HEK293 (cell line): ENCODE measurements at regions not wholly inside any gene's neighbourhood (a gene's known extent, or its start where the extent isn't known, plus 50 kb on each side); places are given as distances from the start of the nearest gene placed in this dataset.

Source experiments
- CTCF ChIA-PET: fragments of 350-600 bp; formaldehyde crosslinking; extraction: SDS; loops from one replicate; lab custom pipeline; 2021; ENCODE audit warnings: antibody characterized with exemption; lab: Yijun Ruan, JAX
- POLR2A ChIA-PET: fragments of 300-600 bp; formaldehyde crosslinking; extraction: SDS; loops from one replicate; lab custom pipeline; 2020; ENCODE audit warnings: antibody characterized with exemption, inconsistent platforms; lab: Yijun Ruan, JAX
- H3K27ac ChIP-seq: fragments of 200-500 bp; sonication (Bioruptor generic); 2 replicates; pipeline ENCODE4 v1.5.1; 2014; ENCODE audit warnings: low read depth, low read length, control low read depth, inconsistent platforms; ENCODE audit errors: extremely low read depth
- H3K36me3 ChIP-seq, 2 experiments: fragments of 200-500 bp in 1 of 2; sonication (Bioruptor generic) in 1 of 2; 1 replicate in 1 of 2; 2 replicates in 1 of 2; pipeline ENCODE4 v1.5.1; 2014 to 2017; ENCODE audit warnings: inconsistent platforms in 2 of 2, low read length in 2 of 2; ENCODE audit not compliant: control insufficient read depth in 2 of 2, insufficient read depth in 1 of 2
- H3K4me1 ChIP-seq: fragments of 200-500 bp; sonication (Bioruptor generic); 2 replicates; pipeline ENCODE4 v1.5.1; 2014; ENCODE audit warnings: mild to moderate bottlenecking, low read length, inconsistent platforms; ENCODE audit not compliant: control insufficient read depth, insufficient read depth
- H3K4me3 ChIP-seq: 2 replicates; pipeline ENCODE4 v1.5.1; 2011; ENCODE audit warnings: low read depth, mild to moderate bottlenecking, control low read depth, low read length, moderate library complexity
- H3K9me3 ChIP-seq: fragments of 200-500 bp; sonication (Bioruptor generic); 2 replicates; pipeline ENCODE4 v1.5.1; 2014; ENCODE audit warnings: low read depth, low read length, inconsistent platforms; ENCODE audit not compliant: control insufficient read depth, insufficient read depth
- GLI2 ChIP-seq: fragments of 450-650 bp; formaldehyde crosslinking; IDR thresholded peaks from 2 replicates; pipeline ENCODE4; 2017; ENCODE audit warnings: missing biosample characterization, missing genetic modification characterization, low read depth, borderline replicate concordance
- KLF1 ChIP-seq: fragments of 450-650 bp; formaldehyde crosslinking; IDR thresholded peaks from 2 replicates; pipeline ENCODE4 v1.5.1; 2016; ENCODE audit warnings: missing biosample characterization, missing genetic modification characterization
- MYNN ChIP-seq: fragments of 450-650 bp; formaldehyde crosslinking; IDR thresholded peaks from 2 replicates; pipeline ENCODE4 v1.5.1; 2016; ENCODE audit warnings: missing biosample characterization, missing genetic modification characterization, borderline replicate concordance
- SCRT1 ChIP-seq: fragments of 450-650 bp; formaldehyde crosslinking; IDR thresholded peaks from 2 replicates; pipeline ENCODE4 v1.5.1; 2016; ENCODE audit warnings: missing biosample characterization, missing genetic modification characterization, borderline replicate concordance
- SP3 ChIP-seq: fragments of 450-650 bp; formaldehyde crosslinking; IDR thresholded peaks from 2 replicates; pipeline ENCODE4 v1.5.1; 2016; ENCODE audit warnings: missing biosample characterization, missing genetic modification characterization
- ZBTB20 ChIP-seq: fragments of 450-650 bp; formaldehyde crosslinking; IDR thresholded peaks from 2 replicates; pipeline ENCODE4 v1.5.1; 2016; ENCODE audit warnings: missing biosample characterization, missing genetic modification characterization
- ZBTB21 ChIP-seq: fragments of 450-650 bp; formaldehyde crosslinking; IDR thresholded peaks from 2 replicates; pipeline ENCODE4 v1.5.1; 2017; ENCODE audit warnings: missing biosample characterization, missing genetic modification characterization
- ZNF114 ChIP-seq: fragments of 450-650 bp; formaldehyde crosslinking; IDR thresholded peaks from 2 replicates; pipeline ENCODE4 v1.5.0; 2017; ENCODE audit warnings: missing biosample characterization, missing genetic modification characterization
- ZNF184 ChIP-seq: fragments of 450-650 bp; IDR thresholded peaks from 2 replicates; pipeline ENCODE4 v1.5.1; 2018; ENCODE audit warnings: missing biosample characterization, mild to moderate bottlenecking, missing genetic modification characterization
- ZNF223 ChIP-seq: fragments of 450-650 bp; formaldehyde crosslinking; IDR thresholded peaks from 2 replicates; pipeline ENCODE4 v1.5.1; 2016; ENCODE audit warnings: missing biosample characterization, missing genetic modification characterization
- ZNF248 ChIP-seq: fragments of 450-650 bp; formaldehyde crosslinking; IDR thresholded peaks from 2 replicates; pipeline ENCODE4 v1.5.1; 2017; ENCODE audit warnings: missing biosample characterization, missing genetic modification characterization
- ZNF302 ChIP-seq: fragments of 450-650 bp; formaldehyde crosslinking; IDR thresholded peaks from 2 replicates; pipeline ENCODE4 v1.5.1; 2016; ENCODE audit warnings: missing biosample characterization, missing genetic modification characterization, low read depth
- ZNF391 ChIP-seq: fragments of 450-650 bp; formaldehyde crosslinking; IDR thresholded peaks from 2 replicates; pipeline ENCODE4 v1.5.1; 2016; ENCODE audit warnings: low read depth, missing biosample characterization, missing genetic modification characterization, borderline replicate concordance
- ZNF416 ChIP-seq: fragments of 450-650 bp; formaldehyde crosslinking; IDR thresholded peaks from 2 replicates; pipeline ENCODE4 v1.5.1; 2016; ENCODE audit warnings: missing biosample characterization, missing genetic modification characterization
- ZNF423 ChIP-seq: fragments of 450-650 bp; formaldehyde crosslinking; IDR thresholded peaks from 2 replicates; pipeline ENCODE4 v1.5.1; 2016; ENCODE audit warnings: missing biosample characterization, missing genetic modification characterization
- ZNF501 ChIP-seq: fragments of 450-650 bp; formaldehyde crosslinking; IDR thresholded peaks from 2 replicates; pipeline ENCODE4 v1.5.1; 2016; ENCODE audit warnings: missing biosample characterization, missing genetic modification characterization
- ZNF514 ChIP-seq: fragments of 450-650 bp; formaldehyde crosslinking; IDR thresholded peaks from 2 replicates; pipeline ENCODE4 v1.5.1; 2016; ENCODE audit warnings: missing biosample characterization, missing genetic modification characterization
- ZNF560 ChIP-seq: fragments of 450-650 bp; formaldehyde crosslinking; IDR thresholded peaks from 2 replicates; pipeline ENCODE4 v1.5.1; 2017; ENCODE audit warnings: missing biosample characterization, missing genetic modification characterization, borderline replicate concordance
- ZNF600 ChIP-seq: fragments of 450-650 bp; formaldehyde crosslinking; IDR thresholded peaks from 2 replicates; pipeline ENCODE4 v1.5.1; 2016; ENCODE audit warnings: missing biosample characterization, missing genetic modification characterization
- ZNF610 ChIP-seq: fragments of 450-650 bp; formaldehyde crosslinking; IDR thresholded peaks from 2 replicates; pipeline ENCODE4 v1.5.1; 2016; ENCODE audit warnings: missing biosample characterization, missing genetic modification characterization, borderline replicate concordance
- ZNF624 ChIP-seq: fragments of 450-650 bp; formaldehyde crosslinking; IDR thresholded peaks from 2 replicates; pipeline ENCODE4 v1.5.1; 2017; ENCODE audit warnings: missing biosample characterization, missing genetic modification characterization
- ZNF629 ChIP-seq: fragments of 450-650 bp; formaldehyde crosslinking; IDR thresholded peaks from 2 replicates; pipeline ENCODE4 v1.5.1; 2017; ENCODE audit warnings: missing biosample characterization, missing genetic modification characterization
- ZNF707 ChIP-seq: fragments of 450-650 bp; formaldehyde crosslinking; IDR thresholded peaks from 2 replicates; pipeline ENCODE4 v1.5.1; 2016; ENCODE audit warnings: missing biosample characterization, missing genetic modification characterization
- TF ChIP-seq, protein P1 (sequence below): fragments of 450-650 bp; formaldehyde crosslinking; IDR thresholded peaks from 2 replicates; pipeline ENCODE4 v1.5.1; 2017; ENCODE audit warnings: missing biosample characterization, missing genetic modification characterization
- TF ChIP-seq, protein P2 (sequence below): fragments of 450-650 bp; formaldehyde crosslinking; IDR thresholded peaks from 2 replicates; pipeline ENCODE4 v1.5.1; 2017; ENCODE audit warnings: missing biosample characterization, missing genetic modification characterization
- TF ChIP-seq, protein P3 (sequence below): fragments of 450-650 bp; formaldehyde crosslinking; IDR thresholded peaks from 2 replicates; pipeline ENCODE4 v1.5.1; 2016; ENCODE audit warnings: missing biosample characterization, missing genetic modification characterization
- TF ChIP-seq, protein P4 (sequence below): fragments of 450-650 bp; formaldehyde crosslinking; IDR thresholded peaks from 2 replicates; pipeline ENCODE4 v1.5.1; 2017; ENCODE audit warnings: missing biosample characterization, missing genetic modification characterization
- TF ChIP-seq, protein P5 (sequence below): fragments of 450-650 bp; formaldehyde crosslinking; IDR thresholded peaks from 2 replicates; pipeline ENCODE4 v1.5.1; 2016; ENCODE audit warnings: missing biosample characterization, missing genetic modification characterization, borderline replicate concordance

DNA sequence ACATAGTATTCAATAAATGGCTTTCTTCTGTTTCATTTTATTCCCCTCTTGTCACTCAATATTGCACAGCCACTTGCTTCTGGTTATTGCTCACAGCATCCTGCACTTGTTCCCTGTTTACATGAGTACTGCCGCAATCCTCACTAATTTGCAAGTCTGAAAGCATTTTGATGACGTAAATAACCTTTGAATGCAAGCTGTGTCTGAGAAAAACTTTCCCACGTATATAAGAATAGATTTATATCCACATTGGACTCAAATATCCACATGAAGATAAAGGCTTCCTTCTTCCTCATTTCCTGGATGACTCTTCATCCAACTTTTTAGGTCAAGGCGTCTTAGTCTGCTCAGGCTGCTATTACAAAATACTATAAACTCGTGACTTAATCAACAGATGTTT lies 88.2 kb upstream of the DAP start (continued):
- TF ChIP-seq, protein P1, sequence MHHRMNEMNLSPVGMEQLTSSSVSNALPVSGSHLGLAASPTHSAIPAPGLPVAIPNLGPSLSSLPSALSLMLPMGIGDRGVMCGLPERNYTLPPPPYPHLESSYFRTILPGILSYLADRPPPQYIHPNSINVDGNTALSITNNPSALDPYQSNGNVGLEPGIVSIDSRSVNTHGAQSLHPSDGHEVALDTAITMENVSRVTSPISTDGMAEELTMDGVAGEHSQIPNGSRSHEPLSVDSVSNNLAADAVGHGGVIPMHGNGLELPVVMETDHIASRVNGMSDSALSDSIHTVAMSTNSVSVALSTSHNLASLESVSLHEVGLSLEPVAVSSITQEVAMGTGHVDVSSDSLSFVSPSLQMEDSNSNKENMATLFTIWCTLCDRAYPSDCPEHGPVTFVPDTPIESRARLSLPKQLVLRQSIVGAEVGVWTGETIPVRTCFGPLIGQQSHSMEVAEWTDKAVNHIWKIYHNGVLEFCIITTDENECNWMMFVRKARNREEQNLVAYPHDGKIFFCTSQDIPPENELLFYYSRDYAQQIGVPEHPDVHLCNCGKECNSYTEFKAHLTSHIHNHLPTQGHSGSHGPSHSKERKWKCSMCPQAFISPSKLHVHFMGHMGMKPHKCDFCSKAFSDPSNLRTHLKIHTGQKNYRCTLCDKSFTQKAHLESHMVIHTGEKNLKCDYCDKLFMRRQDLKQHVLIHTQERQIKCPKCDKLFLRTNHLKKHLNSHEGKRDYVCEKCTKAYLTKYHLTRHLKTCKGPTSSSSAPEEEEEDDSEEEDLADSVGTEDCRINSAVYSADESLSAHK (tag by site-specific recombination): no peak
- TF ChIP-seq SP3 (no peak), SCRT1 (tag by site-specific recombination) (no peak), ZBTB20 (tag by site-specific recombination) (no peak), ZNF707 (tag by site-specific recombination) (no peak), KLF1 (tag by site-specific recombination) (no peak), ZNF629 (tag by site-specific recombination) (no peak), ZNF184 (tag by site-specific recombination) (no peak)

DNA sequence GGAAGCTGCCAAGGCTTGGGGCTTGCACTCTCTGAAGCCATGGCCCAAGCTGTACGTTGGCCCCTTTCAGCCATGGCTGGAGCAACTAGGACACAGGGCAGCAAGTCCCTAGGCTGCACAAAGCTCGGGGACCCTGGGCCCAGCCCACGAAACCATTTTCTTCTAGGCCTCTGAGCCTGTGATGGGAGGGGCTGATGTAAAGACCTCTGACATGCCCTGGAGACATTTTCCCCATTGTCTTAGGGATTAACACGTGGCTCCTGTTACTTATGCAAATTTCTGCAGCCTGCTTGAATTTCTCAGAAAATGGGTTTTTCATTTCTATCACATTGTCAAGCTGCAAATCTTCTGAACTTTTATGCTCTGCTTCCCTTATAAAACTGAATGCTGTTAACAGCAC lies 83.0 kb upstream of the DAP start:
- Histone ChIP-seq H3K36me3 (no peaks in the 10 kb centered on the region), H3K27ac (no peak overlapping the region), H3K4me1 (no peaks in the 10 kb centered on the region), H3K4me3 (no peak overlapping the region), H3K9me3 (no peaks in the 10 kb centered on the region)
- POLR2A ChIA-PET: no interaction called here
- TF ChIP-seq GLI2: no peak
- TF ChIP-seq, protein P2, sequence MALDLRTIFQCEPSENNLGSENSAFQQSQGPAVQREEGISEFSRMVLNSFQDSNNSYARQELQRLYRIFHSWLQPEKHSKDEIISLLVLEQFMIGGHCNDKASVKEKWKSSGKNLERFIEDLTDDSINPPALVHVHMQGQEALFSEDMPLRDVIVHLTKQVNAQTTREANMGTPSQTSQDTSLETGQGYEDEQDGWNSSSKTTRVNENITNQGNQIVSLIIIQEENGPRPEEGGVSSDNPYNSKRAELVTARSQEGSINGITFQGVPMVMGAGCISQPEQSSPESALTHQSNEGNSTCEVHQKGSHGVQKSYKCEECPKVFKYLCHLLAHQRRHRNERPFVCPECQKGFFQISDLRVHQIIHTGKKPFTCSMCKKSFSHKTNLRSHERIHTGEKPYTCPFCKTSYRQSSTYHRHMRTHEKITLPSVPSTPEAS (tag by site-specific recombination): no peak
- TF ChIP-seq, protein P3, sequence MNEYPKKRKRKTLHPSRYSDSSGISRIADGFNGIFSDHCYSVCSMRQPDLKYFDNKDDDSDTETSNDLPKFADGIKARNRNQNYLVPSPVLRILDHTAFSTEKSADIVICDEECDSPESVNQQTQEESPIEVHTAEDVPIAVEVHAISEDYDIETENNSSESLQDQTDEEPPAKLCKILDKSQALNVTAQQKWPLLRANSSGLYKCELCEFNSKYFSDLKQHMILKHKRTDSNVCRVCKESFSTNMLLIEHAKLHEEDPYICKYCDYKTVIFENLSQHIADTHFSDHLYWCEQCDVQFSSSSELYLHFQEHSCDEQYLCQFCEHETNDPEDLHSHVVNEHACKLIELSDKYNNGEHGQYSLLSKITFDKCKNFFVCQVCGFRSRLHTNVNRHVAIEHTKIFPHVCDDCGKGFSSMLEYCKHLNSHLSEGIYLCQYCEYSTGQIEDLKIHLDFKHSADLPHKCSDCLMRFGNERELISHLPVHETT (tag by site-specific recombination): no peak
- no peak for TF ChIP-seq ZNF560 (tag by site-specific recombination)
- TF ChIP-seq ZNF600: no peak
- TF ChIP-seq ZNF391 (tag by site-specific recombination): no peak
- TF ChIP-seq ZNF624 (tag by site-specific recombination): no peak
- no peak for TF ChIP-seq ZNF423 (tag by site-specific recombination)
- no peak for TF ChIP-seq ZNF514
- CTCF ChIA-PET: interaction anchor here (3.2 kb wide), 1 partner anchor 12 kb away, joined by 21 read pairs; no protein-coding TSS in a partner anchor

DNA sequence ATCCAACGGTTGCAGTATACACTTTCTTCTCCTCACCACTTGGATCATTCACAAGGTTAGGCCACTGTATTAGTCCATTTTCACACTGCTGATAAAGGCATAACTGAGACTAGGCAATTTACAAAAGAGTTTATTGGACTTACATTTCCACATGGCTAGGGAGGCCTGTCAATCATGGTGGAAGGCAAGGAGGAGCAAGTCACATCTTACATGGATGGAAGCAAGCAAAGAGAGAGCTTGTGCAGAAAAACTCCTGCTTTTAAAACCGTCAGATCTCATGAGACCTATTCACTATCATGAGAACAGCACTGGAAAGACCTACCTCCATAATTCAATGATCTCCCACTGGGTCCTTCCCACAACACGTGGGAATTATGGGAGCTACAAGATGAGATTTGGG lies 81.8 kb upstream of the DAP start:
- H3K27ac ChIP-seq: no peak overlapping the region
- H3K9me3 ChIP-seq: no peaks in the 10 kb centered on the region
- H3K36me3 ChIP-seq: no peaks in the 10 kb centered on the region
- POLR2A ChIA-PET: no interaction called here
- H3K4me3 ChIP-seq: no peak overlapping the region
- H3K4me1 ChIP-seq: no peaks in the 10 kb centered on the region
- CTCF ChIA-PET: interaction anchor here (0.7 to 3.2 kb wide), 4 partner anchors 11 to 1242 kb away, joined by 3 to 21 read pairs (median 4); no protein-coding TSS in a partner anchor
- TF ChIP-seq ZBTB21 (no peak), ZNF501 (tag by site-specific recombination) (no peak), ZNF391 (tag by site-specific recombination) (no peak), ZNF416 (tag by site-specific recombination) (no peak), MYNN (tag by site-specific recombination) (no peak), ZNF610 (no peak), ZNF114 (no peak), ZNF223 (tag by site-specific recombination) (no peak), ZNF302 (no peak), ZNF248 (tag by site-specific recombination) (no peak)
- TF ChIP-seq, protein P4, sequence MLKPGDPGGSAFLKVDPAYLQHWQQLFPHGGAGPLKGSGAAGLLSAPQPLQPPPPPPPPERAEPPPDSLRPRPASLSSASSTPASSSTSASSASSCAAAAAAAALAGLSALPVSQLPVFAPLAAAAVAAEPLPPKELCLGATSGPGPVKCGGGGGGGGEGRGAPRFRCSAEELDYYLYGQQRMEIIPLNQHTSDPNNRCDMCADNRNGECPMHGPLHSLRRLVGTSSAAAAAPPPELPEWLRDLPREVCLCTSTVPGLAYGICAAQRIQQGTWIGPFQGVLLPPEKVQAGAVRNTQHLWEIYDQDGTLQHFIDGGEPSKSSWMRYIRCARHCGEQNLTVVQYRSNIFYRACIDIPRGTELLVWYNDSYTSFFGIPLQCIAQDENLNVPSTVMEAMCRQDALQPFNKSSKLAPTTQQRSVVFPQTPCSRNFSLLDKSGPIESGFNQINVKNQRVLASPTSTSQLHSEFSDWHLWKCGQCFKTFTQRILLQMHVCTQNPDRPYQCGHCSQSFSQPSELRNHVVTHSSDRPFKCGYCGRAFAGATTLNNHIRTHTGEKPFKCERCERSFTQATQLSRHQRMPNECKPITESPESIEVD (tag by site-specific recombination): no peak
- TF ChIP-seq, protein P5, sequence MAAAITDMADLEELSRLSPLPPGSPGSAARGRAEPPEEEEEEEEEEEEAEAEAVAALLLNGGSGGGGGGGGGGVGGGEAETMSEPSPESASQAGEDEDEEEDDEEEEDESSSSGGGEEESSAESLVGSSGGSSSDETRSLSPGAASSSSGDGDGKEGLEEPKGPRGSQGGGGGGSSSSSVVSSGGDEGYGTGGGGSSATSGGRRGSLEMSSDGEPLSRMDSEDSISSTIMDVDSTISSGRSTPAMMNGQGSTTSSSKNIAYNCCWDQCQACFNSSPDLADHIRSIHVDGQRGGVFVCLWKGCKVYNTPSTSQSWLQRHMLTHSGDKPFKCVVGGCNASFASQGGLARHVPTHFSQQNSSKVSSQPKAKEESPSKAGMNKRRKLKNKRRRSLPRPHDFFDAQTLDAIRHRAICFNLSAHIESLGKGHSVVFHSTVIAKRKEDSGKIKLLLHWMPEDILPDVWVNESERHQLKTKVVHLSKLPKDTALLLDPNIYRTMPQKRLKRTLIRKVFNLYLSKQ (tag by site-specific recombination): no peak
